Esophagus mucosa (tissue), 1 donor: ENCODE measurements at regions not wholly inside any gene's neighbourhood (a gene's known extent, or its start where the extent isn't known, plus 50 kb on each side); places are given as distances from the start of the nearest gene placed in this dataset.
"Not testable (repeated sequence)": the region's sequence is repeated elsewhere in the genome, so short reads cannot be mapped to it uniquely, and the experiment has no call there.

Experiments used
- ATAC-seq: fragments of 200-7000 bp; cut with Tn5 transposase; one replicate; pipeline ENCODE4 v1.9.1; 2020
- donor health status: DM: yes; HTN: yes; CAD: no.

DNA sequence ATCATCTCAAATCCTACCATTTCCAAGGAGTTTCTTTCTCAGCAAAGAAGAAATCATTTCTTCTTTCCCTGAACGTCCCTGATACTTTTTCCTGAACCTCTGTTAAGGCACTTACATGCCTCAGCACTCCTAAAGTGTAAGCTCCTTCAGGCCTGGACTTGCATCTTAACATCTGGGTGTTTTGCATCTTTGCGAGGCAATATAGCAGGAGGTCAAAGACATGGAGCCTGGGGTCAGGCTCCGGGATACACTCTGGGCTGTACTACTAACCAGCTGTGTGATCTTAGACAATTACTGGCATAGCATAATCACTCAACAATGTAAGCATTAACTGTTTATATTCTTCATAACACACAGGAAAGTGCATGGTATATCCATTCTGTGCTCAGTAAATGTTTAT, 275.5 kb upstream of the BOD1L1 start:
- no peak for ATAC-seq

DNA sequence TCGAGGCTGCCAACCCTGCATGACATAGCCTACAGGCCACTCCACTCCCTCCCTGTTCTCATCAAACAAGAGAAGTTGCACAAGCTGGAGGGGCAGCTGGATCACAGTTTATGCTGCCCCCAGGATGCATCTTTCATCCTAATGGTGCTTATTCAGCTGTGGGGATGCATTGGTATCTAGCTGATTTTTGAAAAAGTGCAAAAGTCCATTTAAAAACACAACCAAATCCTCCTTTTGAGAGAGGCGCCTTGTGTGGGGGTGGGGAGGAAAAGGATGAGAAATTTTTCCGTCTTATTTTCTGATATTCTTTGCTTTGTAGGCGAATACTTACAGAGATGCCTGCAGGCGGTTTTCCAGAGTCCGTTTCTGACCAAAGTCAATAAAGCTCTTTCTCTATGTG, 276.4 kb upstream of the BOD1L1 start:
- ATAC-seq: no peak

GRCh38 chr4:13905543-13905942, 278.0 kb upstream of the BOD1L1 start:
- ATAC-seq: no peak

- ATAC-seq: no peak
These were observed 279.2 kb upstream of the BOD1L1 start for GRCh38 chr4:13906727-13907126.

- ATAC-seq: peak; percentile 98
These were observed 279.8 kb upstream of the BOD1L1 start for GRCh38 chr4:13907255-13907751.

DNA sequence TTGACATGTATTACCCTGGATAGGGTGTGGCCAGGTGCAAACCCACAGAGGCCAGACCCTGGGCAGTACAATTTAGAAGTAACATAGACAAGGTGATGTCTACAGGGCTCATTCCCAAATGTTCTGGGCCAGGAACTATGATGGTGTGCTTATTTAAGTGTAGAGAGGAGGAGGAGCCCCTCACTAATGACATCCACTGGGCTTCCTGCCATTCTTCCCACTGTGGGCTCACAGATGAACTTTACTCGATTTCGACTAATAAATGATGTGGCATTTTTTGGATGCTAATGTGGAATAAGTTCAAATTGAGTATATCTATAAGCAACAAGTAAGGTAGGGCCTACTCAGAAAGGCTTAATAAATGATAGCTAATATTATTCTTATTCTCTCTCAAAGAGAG, 280.9 kb upstream of the BOD1L1 start:
- ATAC-seq: no peak

DNA sequence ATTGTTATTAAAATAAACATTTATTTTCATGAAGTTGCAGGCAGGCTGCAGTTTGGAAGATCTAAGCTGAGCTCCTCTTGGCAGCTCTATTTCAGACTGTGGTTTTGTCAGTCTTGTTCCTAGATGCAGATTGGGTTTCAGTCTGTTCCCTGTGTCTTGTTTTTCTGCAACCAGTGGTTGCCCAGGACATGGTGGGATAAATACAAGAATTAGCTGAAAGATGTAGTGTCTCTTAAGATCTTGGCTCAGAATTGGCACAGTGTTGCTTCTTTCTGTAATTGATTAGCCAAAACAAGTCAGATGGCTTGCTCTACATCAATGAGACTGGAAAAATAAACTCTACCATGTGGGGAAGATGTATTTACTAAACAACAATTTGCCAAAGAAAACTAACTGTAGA, 283.0 kb upstream of the BOD1L1 start:
- ATAC-seq: no peak

GRCh38 chr4:13911256-13911655, 283.7 kb upstream of the BOD1L1 start:
- no peak for ATAC-seq

- ATAC-seq: no peak
These were observed 285.0 kb upstream of the BOD1L1 start for GRCh38 chr4:13912436-13912925.

DNA sequence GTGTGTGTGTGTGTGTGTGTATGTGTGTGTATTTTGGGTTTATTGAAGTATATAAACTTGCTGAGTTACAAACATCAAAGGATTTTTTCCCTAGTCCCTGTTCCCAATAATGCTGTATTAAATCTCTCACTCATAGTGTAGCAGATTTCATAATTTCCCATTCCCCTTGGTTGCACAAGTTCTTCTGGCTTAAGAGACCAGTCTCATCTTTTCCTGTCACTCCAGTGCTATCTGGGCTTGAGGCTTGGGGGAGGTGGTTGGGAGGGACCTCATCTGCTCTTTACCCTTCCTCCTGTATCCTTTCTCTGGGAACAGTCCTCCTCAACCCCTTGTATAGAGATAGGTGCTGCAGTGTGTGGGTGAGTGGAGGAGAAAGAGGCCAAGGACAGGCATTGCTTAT, 285.4 kb upstream of the BOD1L1 start:
- no peak for ATAC-seq

GRCh38 chr4:13917015-13917414, 289.5 kb upstream of the BOD1L1 start:
- ATAC-seq: no peak

DNA sequence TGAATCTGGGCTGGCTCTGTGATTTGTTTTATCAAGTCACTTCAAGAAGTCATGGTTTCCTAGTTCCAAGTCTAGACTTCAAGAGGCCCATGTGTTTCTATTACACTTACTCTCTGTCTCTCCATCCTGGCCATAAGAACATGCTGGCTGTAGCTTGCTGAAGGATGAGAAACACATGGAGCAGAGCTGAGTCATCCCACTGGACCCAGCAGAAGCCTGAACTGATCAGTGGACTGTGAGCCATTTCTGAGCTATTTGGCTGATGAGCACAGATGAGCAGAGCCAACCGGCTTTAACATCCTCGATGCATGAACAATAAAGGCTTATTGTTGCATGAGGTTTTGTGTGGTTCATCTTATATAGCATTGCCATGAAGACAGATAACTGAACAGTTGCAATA, 290.6 kb upstream of the BOD1L1 start:
- ATAC-seq: no peak

DNA sequence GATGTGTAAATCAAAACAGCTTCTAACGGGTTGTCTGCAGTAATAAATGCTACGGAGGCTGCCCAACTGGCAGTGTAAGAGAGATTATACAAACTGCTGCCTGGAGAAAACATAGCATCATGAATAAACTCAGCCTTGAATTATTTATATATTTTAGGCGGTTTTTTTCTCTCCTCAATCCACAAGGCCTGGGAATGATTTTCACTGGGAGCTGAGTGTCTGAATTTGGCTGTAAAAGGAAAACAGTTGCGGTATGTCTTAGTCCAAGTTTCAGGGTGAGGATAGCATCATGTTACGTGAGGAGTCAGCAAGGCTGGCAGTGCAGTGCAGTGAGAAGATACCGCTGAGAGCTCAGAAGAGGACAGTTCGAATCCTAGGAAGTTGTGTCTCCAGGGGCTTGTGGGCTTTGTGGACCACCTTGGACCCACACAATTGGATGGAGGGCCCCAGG, 291.5 kb upstream of the BOD1L1 start:
- ATAC-seq: no peak

DNA sequence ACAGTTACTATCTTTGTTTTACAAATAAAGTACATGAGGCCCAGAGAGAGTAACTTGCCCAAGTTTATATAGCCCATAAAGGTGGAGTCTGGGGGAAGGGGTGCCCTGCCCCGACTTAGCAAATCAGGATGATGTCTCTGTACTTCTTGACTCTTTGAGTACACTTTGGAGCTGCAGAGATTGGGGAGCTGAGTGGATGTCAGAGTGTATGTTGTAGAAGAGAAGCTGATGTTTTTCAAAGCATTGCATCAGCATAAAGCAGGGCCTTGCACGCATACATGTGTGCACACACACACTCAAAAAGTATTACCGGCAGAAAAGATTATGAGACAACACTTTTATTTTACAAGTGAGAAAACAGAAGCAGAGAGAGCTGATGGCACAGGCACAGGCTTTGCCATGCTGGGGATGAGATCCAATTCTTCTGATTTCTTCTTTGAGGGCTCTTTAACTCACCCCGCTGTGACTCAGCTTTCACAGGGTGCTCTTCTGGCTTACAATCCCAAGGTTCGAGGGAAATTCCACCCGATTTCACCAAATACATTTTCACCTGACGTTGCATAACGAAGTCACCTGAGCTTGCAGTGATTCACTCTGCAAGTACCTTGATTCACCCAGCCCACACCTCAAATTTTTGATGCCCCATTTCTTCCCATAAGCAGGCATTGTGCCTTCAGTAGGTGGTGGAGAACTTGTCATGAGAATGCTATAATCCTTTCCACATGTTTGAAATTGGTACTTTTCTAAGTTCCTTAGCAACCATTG, 292.8 kb upstream of the BOD1L1 start:
- ATAC-seq: peak; percentile 66

- ATAC-seq: peak; percentile 89
These were observed 293.4 kb upstream of the BOD1L1 start for GRCh38 chr4:13920901-13921300.

DNA sequence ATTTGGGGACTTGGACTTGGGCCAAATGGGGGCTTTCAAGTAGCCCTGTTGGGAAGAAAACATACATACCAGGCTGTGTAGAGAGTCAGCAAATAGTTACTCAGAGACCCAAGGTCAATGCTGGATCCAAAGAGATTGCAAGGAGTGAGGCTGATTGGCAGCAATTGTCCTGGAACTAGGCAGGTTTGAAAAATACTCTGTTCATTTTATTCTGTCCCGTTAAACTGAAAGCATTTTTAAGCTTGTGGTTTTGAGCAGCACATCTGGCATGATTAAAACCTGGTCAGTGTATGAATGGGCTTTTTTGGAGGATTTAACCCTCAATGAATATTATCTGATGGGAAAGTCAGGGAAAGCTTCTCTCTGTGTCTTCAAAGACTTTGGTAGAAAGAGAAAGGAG, 294.3 kb upstream of the BOD1L1 start:
- no peak for ATAC-seq

GRCh38 chr4:13922459-13922858, 294.9 kb upstream of the BOD1L1 start:
- ATAC-seq: no peak

- ATAC-seq: no peak
These were observed 295.5 kb upstream of the BOD1L1 start for GRCh38 chr4:13922873-13923645.

- not testable (repeated sequence) for ATAC-seq
These were observed 297.4 kb upstream of the BOD1L1 start for GRCh38 chr4:13924900-13925299.

- ATAC-seq: no peak
These were observed 300.7 kb upstream of the BOD1L1 start for GRCh38 chr4:13928214-13928613.

GRCh38 chr4:13930155-13930554, 302.6 kb upstream of the BOD1L1 start:
- ATAC-seq: no peak

DNA sequence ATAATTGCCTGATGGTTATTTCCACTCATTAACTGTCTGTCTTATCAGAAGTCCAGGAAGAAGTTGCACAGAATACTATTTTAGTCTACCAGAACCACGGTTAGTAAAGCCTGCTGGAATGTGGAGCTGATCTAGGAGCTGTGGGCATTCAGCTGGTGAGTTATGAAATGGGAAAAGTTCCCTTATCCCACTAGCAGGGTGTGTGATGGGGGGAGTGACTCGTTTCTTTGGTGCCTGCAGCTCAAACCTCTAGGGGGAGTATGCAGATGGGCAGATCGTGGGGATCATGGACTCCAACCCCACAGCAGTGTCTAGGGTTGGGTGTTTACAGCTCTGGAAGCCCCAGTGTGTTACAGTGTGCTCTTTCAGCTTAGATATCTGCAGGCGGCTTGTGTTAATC, 305.7 kb upstream of the BOD1L1 start:
- ATAC-seq: no peak

GRCh38 chr4:13938299-13938698, 310.8 kb upstream of the BOD1L1 start:
- ATAC-seq: no peak

DNA sequence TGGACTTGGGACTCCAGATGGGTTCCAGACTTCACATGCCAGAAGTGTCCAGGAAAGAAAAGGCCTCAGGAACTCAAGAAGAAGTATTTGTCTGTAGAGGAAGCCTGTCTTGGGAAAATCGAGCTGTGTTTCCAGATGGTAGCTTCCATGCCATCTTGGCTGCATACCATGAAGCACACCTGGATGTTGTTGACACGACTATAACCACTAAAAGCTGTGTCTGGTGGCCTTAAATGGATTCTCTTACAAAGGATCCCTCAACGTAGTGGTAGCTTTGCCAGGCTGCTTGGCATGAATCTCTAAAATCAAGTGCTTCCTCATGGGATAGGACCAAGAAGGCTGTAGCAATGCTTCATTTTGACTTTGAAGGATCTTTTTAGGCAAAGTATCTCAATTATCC, 313.4 kb upstream of the BOD1L1 start:
- no peak for ATAC-seq
